GM20431 (cell line): ENCODE measurements at regions not wholly inside any gene's neighbourhood (a gene's known extent, or its start where the extent isn't known, plus 50 kb on each side); places are given as distances from the start of the nearest gene placed in this dataset.

Experiments used
- in situ Hi-C: fragments of 300-500 bp; cut with MseI, MboI; formaldehyde crosslinking; loops from one replicate; pipeline ENCODE4 v1.15.0; 2020; ENCODE audit warnings: low sequenced_read_pairs; ENCODE audit not compliant: unreplicated experiment

DNA sequence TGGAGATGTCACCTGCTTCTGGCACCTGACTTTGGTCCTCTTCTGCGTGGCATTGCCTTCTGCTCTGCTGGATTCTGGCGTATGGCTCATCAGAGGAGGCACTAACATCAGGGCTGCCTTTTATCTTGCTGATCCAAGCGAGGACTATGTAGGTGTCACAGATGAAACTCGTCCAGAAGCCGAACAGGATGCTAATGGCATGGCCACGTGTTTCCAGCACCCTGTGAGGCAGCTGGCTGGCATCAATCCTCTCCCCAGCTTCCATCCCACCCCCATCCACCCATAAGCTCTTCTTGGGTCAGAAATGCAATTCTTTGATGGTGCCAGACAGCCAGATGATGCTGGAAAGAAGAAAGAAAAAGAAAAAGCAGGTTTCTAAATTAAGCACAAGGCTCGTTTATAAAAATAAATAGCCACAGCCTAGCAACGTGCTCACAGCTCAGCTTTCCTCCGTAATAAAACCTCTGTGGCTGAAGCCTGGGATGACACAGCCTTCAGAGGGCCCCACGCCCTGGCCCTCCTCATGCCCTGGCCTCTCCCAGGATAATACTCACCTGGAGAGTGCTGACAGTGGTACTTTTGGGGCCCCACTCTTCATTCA, 212.9 kb upstream of the SERP2 start:
- in situ Hi-C loops = no loop called here

- in situ Hi-C loops = no loop called here
Measured at GRCh38 chr13:44163108-44163507, 210.5 kb upstream of the SERP2 start.

DNA sequence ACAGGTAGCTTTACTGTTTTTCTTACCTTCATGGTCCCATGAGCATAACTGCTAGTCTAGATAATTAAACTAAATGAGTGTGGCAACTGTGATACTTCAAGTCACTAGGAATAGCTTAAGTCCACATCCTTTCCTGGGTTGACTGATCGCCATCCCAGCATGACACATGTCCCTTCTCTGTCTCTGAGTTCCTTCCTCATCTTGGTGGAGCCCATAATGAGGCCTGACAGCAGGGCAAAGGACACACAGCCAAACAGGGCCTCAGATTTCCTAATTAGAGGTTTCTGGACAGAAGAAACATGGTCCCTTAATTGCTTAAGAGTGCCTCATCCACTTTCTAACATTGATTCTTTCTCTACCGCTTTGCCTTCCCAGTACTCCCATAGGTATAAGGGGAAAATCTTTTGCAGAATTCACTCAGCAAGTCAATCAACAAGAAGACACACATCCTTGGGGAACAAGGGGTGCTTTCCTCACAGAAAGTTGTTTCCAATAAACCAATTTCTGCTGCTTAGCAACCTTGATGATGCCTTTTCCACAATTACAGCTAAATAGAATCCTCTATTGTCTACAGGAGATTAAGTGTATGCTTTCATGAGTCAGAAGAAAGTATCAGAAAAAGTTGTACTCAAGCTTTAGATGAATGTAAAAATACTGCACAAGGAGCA, 208.3 kb upstream of the SERP2 start:
- in situ Hi-C loops = no loop called here

GRCh38 chr13:44165889-44166496, 207.6 kb upstream of the SERP2 start:
- in situ Hi-C loops = no loop called here

DNA sequence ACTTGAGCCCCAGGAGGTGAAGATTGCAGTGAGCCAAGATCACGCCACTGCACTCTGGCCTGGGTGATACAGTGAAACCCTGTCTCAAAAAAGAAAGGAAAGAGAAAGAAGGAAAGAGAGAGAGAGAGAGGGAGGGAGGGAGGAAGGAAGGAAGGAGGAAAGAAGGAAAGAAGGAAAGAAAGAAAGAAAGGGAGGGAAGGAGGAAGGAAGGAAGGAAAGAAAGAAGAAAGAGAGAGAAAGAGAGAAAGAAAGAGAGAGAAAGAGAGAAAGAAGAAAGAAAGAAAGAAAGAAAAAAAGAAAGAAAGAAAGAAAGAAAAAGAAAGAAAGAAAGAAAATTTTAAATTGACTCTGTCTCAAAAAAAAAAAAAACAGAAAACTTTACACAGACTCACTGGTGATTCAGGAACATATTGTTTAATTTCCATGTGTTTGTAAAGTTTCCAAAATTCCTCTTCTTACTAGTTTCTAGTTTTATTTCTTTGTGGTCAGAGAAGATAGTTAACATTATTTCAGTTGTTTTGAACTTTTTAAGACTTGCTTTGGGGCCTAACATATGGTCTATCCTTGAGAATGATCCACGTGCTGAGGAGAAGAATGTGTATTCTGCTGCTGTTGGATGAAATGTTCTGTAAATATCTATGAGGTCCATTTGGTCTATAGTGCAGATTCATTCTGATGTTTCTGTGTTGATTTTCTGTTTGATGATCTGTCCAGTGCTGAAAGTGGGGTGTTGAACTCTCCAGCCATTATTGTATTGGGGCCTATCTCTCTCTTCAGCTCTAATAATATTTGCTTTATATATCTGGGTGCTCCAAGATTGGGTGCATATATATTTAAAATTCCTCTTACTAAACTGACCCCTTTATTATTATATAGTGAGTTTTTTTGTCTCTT, 204.4 kb upstream of the SERP2 start:
- in situ Hi-C loops = no loop called here

DNA sequence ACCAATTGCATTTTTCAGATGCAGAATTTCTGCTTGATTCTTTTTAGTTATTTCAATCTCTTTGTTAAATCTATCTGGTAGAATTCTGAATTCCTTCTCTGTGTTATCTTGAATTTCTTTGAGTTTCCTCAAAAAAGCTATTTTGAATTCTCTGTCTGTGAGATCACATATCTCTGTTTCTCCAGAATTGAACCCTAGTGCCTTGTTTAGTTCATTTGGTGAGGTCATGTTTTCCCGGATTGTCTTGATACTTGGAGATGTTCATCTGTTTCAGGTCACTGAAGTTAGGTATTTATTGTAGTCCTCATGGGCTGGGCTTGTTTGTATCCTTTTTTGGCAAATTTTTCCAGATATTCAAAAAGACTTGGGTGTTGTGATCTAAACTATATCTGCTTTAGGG, 202.9 kb upstream of the SERP2 start:
- in situ Hi-C loops = no loop called here

GRCh38 chr13:44171156-44171555, 202.5 kb upstream of the SERP2 start:
- in situ Hi-C loops = no loop called here

DNA sequence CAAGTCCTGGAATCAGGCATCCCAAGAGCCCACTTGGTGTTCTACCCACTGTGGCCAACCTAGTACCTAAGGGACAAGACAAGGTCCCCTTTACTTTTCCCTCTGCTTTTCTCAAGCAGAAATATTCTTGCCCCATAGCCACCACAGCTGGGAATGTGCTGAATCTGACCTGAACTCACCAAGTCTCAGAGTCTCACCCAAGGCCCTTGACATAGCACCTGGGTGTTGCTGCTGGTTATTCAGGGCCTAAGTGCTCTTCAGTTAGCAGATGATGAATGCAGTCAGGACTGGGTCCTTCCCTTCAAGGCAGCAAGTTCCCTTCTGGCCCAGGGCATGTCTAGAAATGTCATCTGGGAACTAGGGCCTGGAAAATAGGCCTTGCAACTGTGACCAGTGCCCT, 201.8 kb upstream of the SERP2 start:
- in situ Hi-C loops = no loop called here

- in situ Hi-C loops = no loop called here
Measured at GRCh38 chr13:44172281-44172810, 201.3 kb upstream of the SERP2 start.

GRCh38 chr13:44174769-44175425, 198.7 kb upstream of the SERP2 start:
- in situ Hi-C loops = no loop called here

- in situ Hi-C loops = no loop called here
Measured at GRCh38 chr13:44176173-44176572, 197.5 kb upstream of the SERP2 start.

DNA sequence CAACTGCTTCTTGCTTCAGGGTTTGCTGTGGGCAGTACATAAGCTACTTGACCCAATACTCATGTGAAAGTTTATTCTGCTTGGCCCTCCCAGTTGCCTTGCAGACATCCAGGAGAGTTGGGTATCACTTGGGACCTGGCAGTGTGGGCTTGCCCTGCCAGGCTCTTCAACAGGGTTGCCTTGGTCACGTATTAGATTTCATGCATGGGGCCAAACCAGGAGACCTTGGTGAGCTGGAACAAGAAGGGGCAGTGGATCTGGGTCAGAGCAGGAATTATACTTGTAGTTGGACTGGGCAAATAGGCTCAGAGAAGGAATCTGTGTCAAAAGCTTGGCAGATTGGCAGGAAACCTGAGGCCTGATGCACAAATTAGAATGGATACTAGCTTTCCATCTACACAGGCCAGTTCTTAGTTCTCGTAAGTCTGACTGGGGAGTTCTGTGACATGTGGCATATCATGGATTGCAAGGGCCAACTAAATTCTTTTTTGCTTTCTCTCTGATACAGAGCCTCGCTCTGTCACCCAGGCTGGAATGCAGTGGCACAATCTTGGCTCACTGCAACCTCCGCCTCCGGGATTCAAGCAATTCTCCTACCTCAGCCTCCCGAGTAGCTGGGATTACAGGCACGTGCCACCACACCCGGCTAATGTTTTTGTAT, 192.6 kb upstream of the SERP2 start:
- in situ Hi-C loops = no loop called here

DNA sequence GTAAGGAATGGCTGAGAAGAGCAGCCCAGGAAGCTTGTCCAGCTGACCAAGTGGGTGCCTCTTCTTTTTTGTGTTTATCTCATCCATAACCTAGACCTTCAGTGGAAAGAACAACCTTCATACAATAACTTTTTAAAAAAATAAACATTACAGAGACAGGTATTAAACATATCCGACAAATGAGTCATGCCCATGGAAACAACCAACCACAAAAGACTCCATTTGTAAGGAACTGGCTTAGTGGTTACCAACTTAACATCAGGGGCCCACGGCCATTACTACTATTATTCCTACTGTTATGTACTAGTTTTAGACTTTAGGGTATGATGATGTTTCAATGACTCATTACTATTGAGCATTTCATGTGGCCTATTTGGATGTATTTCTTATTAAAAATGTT, 191.7 kb upstream of the SERP2 start:
- in situ Hi-C loops = no loop called here

- in situ Hi-C loops = no loop called here
Measured at GRCh38 chr13:44184740-44185139, 188.9 kb upstream of the SERP2 start.

DNA sequence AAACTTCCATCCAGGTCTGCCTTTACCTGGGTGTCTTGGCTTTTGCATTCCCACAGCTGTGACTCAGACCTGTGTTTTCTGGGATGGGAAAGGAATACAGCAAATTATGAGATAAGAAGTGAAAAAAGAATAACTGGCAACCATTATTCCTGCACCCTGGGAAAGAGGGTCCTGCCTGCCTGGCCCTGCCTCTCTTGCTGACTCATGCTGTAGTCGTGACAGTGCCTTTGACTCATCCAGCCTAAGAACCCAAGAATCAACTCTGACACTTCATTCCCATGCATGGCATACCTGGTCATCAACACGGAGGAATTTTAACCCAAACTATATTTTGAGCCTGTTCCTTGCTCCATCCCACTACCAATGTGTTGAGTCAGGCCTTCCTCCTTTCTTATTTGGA, 185.4 kb upstream of the SERP2 start:
- in situ Hi-C loops = no loop called here

DNA sequence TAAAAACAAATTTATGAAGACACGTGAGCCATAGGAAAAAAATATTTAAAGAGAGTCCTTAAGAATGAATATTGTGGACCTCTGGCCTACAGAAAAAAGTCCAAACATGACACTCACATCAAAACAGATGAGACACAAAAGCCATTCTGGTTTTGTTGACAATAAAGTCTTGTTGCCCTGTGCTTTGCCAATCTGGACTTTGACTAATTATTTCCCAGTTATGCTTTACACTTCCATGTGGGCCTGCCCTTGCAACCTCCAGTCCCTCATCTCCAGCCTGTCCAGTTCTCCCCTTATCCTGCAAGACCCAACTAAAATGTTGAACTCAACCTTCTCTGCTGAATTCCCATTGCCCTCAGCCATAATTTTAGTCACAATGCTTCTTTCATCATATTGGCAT, 184.5 kb upstream of the SERP2 start:
- in situ Hi-C loops = no loop called here

GRCh38 chr13:44191103-44191502, 182.5 kb upstream of the SERP2 start:
- in situ Hi-C loops = no loop called here

GRCh38 chr13:44191504-44192171, 182.0 kb upstream of the SERP2 start:
- in situ Hi-C loops = no loop called here

- in situ Hi-C loops = no loop called here
Measured at GRCh38 chr13:44193731-44194130, 179.9 kb upstream of the SERP2 start.
